ENCODE measurements at regions not wholly inside any gene's neighbourhood (a gene's known extent, or its start where the extent isn't known, plus 50 kb on each side); places are given as distances from the start of the nearest gene placed in this dataset.

- DNase-seq (ENCODE audit: low read depth) = no peak
Measured at GRCh38 chr5:97847920-97848631, 665.0 kb upstream of the RIOK2 start.

GRCh38 chr5:97851036-97851435, 668.0 kb upstream of the RIOK2 start:
- no peak for DNase-seq (ENCODE audit: low read depth)

GRCh38 chr5:97854871-97855762, 672.1 kb upstream of the RIOK2 start:
- DNase-seq (ENCODE audit: low read depth) = peak; percentile 35

GRCh38 chr5:97874491-97874890, 691.4 kb upstream of the RIOK2 start:
- DNase-seq (ENCODE audit: low read depth) = no peak

GRCh38 chr5:97876272-97876671, 693.2 kb upstream of the RIOK2 start:
- DNase-seq (ENCODE audit: low read depth) = no peak

GRCh38 chr5:97877588-97877987, 694.5 kb upstream of the RIOK2 start:
- DNase-seq (ENCODE audit: low read depth) = no peak

- no peak for DNase-seq (ENCODE audit: low read depth)
Measured at GRCh38 chr5:97888439-97888838, 705.4 kb upstream of the RIOK2 start.

- DNase-seq (ENCODE audit: low read depth) = no peak
Measured at GRCh38 chr5:97891971-97892370, 708.9 kb upstream of the RIOK2 start.

GRCh38 chr5:97903742-97904141, 720.7 kb upstream of the RIOK2 start:
- DNase-seq (ENCODE audit: low read depth) = no peak

GRCh38 chr5:97906135-97906534, 723.1 kb upstream of the RIOK2 start:
- DNase-seq (ENCODE audit: low read depth) = no peak

GRCh38 chr5:97907646-97908400, 724.8 kb upstream of the RIOK2 start:
- DNase-seq (ENCODE audit: low read depth) = no peak

- DNase-seq (ENCODE audit: low read depth) = peak; percentile 35
Measured at GRCh38 chr5:97909541-97909940, 726.5 kb upstream of the RIOK2 start.

GRCh38 chr5:97914483-97914882, 731.4 kb upstream of the RIOK2 start:
- DNase-seq (ENCODE audit: low read depth) = no peak

GRCh38 chr5:97915106-97915505, 732.1 kb upstream of the RIOK2 start:
- DNase-seq (ENCODE audit: low read depth) = no peak

GRCh38 chr5:97918057-97918456, 735.0 kb upstream of the RIOK2 start:
- no peak for DNase-seq (ENCODE audit: low read depth)

- no peak for DNase-seq (ENCODE audit: low read depth)
Measured at GRCh38 chr5:97918620-97919019, 735.6 kb upstream of the RIOK2 start.

- DNase-seq (ENCODE audit: low read depth) = no peak
Measured at GRCh38 chr5:97919719-97920118, 736.7 kb upstream of the RIOK2 start.

- no peak for DNase-seq (ENCODE audit: low read depth)
Measured at GRCh38 chr5:97922776-97923175, 739.7 kb upstream of the RIOK2 start.

- DNase-seq (ENCODE audit: low read depth) = no peak
Measured at GRCh38 chr5:97923496-97923895, 740.4 kb upstream of the RIOK2 start.

GRCh38 chr5:97923997-97924396, 741.0 kb upstream of the RIOK2 start:
- no peak for DNase-seq (ENCODE audit: low read depth)

GRCh38 chr5:97929383-97929782, 746.3 kb upstream of the RIOK2 start:
- peak; percentile 54 for DNase-seq (ENCODE audit: low read depth)

- no peak for DNase-seq (ENCODE audit: low read depth)
Measured at GRCh38 chr5:97931829-97932228, 748.8 kb upstream of the RIOK2 start.

GRCh38 chr5:97936231-97936630, 753.2 kb upstream of the RIOK2 start:
- DNase-seq (ENCODE audit: low read depth) = no peak
